Stimulated activated CD8-positive, alpha-beta memory T cell treated with anti-CD3 and anti-CD28 coated beads, Interleukin-15, amount 100 ng/mL, for 24 hours (primary cell): ENCODE measurements at regions not wholly inside any gene's neighbourhood (a gene's known extent, or its start where the extent isn't known, plus 50 kb on each side); places are given as distances from the start of the nearest gene placed in this dataset.

Source experiments
- DNase-seq: peaks from one replicate; pipeline ENCODE4 v3.0.0-alpha.2; 2020; ENCODE audit warnings: low read depth

DNA sequence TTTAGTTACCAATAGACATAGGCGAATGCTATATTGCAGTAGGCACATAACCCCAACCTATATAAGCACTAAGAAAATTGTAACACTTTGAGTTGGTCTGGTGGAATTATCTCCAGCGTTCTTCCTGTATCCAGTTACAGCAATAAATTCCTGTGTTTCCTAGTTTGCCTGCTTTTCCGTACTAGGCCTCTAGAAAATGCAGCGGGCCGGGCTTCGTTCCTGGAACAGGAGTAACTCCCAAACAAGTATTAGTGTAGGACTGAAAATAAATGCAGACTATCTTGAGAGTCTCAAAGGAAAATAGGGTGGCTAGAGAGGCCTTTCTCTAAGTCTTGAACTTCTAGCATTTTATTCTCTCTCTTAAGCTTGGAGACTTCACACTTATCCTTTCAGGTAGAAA is 159.8 kb downstream of the OR13H1 start:
- no peak for DNase-seq

DNA sequence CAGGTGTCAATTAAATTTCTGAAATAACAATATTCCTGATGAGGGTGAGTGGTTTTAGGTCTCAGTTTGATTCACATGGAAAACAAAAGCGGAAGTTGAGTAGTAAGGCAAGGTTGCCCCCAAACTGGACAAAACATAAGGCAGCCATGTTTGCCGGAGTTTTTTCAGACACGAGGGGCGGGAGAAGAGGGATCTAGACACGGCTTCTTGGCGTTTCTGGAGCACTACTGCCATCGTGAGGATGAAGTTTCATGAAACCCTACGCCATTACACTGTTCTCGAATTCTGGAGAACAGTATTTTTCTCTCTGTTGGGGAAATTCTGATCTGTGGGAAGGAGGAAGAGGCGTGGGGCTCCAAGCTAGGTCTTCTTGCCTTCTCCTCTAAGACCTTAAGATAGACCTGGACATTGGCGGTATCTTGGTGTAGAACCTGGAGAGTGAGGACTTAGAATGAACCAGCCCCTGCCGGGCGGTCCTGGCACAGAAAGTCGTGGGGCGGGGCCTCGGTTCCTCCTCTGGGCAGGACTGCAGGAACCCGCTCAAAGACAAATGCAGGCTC is 160.3 kb downstream of the OR13H1 start:
- no peak for DNase-seq

DNA sequence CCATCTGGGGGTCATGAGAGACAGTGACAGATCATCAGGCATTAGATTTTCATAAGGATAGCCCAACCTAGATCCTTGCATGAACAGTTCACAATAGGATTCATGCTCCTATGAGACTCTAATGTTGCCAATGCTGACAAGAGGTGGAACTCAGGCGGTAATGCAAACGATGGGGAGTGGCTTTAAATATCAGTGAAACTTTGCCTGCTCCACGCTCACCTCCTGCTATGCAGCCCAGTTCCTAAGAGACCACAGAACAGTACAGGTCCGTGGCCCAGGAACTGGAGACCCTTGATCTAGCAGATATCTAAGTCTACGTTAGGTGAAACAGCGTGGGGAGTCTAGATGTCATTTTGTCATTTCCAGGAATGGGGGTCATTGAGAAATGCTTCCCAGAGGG is 165.7 kb downstream of the OR13H1 start:
- DNase-seq: no peak

DNA sequence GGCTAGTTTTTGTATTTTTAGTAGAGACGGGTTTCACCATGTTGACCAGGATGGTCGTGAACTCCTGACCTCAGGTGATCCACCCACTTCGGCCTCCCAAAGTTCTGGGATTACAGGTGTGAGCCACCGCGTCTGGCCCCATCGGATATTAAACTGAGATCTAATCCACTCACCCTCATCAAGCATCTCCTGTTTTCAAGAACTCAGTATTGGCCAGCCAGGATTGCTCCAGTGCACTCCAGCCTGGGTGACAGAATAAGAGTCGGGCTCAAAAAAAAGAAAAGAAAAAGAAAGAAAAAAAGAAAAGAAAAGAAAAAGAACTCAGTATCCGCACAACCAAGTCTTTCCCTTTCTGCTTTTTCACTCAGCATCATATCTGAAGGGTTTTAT is 167.6 kb downstream of the OR13H1 start:
- no peak for DNase-seq

DNA sequence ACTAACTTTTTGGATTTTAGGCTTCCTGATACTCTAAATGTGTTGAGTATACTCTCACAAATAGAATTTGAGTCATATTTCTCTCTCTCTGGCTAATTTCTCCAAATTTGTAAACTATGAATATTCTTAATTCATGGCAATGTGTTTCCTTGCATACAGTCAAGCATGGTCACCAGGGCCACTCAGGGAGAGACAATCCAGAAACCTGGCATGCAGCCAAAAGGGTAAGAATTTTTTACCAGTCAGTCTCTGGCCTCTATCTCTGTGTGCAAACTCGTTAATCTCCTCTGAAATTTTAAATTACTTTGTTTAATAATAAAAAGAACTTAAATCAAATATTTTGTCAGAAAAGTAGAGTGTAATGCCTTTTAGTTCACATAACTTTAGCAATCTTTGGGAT is 179.8 kb downstream of the OR13H1 start:
- DNase-seq: no peak

DNA sequence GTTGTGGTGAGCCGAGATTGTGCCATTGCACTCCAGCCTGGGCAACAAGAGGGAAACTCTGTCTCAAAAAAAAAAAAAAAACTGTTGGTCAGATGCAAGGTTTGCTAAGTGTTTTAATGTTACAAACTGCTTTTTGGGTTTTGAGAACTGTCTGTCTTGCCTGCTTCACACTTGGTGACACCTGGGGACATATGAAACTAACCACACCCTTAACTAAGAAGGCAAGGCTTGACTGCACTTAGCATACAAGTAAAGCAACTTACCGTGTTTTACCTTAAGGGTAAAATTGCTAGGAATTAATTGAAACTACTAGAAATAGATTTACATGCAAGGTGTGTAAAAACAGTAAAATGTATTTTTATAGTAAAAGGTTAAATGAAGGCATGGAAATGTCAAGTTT is 180.4 kb downstream of the OR13H1 start:
- DNase-seq: no peak

DNA sequence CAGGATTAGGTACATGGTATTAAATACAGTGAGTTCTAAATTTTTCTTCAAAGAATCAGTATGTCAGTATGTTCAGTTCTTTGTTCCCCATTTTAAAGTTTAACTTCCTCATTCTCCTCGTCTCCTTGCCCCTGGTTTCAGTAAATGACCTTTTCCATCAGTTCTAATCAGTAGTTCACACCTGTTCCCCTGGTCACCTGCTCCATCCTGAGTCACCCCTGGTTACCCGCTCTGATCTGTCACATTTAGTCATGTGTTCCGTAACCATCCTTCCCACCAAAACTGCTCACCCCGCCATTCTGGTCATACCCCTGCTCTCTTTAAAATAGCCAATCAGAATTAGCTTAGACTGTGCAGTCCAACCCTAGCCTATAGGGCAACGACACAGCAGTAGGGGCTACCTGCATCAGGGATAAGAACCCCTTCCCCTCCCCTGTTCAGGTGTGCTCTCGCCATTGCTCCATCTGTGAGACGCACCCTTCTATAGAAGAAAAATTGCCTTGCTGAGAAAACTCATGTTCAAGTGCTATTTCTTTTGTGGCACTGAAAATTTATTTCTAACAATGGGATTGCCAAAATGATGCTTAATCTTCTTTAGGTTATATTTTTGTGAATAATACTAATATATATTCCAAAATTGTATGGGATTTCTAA is 181.3 kb downstream of the OR13H1 start:
- no peak for DNase-seq

DNA sequence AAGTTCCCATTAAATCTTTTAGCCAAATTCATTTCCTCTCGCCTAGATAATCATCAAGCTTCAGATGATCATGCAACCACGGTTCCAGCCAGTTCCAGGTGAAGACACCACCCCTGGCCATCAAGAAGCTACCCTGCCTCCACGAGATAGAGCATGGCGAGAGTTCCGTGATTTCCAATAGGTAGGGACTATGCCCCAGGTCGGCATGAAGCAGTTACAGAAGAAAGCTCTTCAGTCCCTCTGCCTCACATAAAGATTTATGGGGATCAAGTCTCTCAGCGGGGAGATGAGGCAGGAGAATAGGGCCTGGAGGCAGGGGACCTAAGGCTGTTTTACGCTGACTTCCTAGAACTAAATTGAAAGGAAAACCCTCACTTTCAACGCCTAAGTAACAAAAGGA is 183.9 kb downstream of the OR13H1 start:
- no peak for DNase-seq

DNA sequence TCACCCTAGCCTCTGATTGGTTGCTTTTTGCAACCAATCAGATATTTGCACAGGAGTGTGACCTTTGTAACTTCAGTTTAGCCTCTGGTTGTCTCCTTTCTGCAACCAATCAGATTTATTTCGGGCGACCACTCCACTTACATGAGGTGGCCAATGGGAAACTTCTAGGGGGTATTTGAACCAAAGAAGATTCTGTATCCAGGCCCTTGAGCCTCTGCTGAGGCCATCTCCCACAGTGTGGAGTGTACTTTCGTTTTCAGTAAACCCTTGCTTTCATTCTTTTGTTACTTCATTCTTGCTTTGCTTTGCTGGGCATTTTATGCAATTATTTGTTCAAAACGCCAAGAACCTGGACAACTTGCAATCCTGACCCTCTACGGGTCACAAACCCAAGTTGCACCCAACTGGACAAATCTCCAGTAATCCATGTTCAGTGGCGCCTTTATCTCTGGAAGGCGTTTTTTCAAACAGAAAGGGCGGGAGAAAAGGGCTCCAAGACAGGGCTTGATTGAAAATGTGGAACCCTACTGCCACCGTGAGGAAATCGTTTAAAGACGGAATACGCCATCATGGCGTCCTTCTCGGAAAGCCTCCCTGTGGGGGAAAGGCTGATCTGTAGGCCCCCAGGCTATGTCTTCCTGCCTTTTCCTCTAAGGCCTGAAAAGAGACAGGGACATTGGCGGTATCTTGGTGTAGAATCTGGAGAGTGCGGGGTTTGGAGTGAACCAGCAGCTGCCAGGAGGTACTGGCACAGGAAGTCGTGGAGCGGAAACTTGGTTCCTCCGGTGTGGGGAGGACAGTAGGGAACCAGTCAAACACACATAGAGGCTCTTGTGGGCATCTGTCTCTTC is 184.6 kb downstream of the OR13H1 start:
- DNase-seq: no peak

DNA sequence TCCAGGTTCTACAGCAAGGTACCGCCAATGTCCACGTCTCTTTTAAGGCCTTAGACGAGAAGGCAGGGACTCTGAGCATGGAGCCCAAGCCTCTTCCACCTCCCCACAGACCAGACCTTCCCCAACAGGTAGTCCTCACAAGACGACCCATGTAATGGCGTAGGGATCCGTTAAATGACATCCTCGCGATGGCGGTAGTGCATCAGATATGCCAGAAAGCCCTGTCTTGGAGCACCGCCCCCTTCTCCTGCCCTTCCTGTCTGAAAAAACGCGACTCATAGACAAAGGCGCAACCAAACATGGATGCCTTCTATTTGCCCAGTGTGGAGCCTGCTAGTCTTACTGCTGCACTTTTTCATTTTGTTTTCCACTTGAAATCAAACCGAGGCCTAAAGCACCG is 185.4 kb downstream of the OR13H1 start:
- DNase-seq: no peak

DNA sequence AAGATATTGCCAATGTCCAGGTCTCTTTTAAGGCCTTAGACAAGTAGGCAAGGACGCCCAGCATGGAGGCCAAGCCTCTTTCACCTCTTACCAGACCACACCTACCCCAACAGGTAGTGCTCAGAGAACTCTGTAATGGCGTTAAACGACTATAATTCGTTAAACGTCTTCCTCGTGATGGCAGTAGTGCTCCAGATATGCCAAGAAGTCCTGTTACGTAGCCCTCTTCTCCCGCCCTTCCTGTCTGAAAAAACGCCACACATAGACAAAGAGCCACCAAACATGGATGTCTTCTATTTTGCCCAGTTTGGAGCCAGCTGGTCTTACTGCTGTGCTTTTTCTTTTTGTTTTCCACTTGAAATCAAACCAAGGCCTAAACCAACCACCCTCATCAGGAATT is 190.7 kb downstream of the OR13H1 start:
- DNase-seq: no peak

DNA sequence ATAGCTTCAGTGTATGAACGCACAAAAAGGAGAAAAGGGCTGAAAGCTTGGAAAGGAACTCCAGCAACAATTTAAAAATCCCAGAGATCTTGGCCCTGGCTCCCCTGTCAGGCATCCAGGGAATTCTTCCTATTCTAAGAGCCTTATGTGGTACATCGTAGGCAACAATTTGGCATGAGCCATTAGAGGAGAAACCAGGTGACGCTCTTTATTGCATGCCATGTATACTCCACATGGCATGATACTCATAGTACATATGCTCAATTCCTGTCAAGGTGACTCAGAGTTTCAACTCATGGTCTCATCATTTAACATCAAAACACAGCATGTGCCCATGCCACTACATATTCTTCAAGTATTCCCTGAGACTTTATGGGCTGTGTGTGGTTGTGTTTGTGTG is 191.3 kb downstream of the OR13H1 start:
- DNase-seq: no peak

DNA sequence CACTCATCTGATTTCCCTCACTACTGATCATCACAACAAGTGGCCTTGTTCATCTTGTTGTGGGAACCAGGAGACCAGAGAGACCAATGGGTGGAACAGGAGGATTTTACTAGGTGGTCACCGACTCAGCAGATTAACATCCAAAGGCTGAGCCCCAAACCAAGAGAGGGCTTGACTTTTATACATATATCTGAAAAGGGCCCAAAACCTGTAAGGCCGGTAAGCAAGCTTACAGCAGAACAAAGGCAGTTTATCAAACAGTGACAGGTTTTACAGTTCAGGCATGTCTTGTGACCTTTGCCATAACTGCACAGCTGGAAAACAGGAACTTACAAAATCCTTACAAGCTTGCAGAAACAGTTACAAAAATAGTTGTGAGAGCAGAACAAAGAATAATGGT is 195.9 kb downstream of the OR13H1 start:
- no peak for DNase-seq

DNA sequence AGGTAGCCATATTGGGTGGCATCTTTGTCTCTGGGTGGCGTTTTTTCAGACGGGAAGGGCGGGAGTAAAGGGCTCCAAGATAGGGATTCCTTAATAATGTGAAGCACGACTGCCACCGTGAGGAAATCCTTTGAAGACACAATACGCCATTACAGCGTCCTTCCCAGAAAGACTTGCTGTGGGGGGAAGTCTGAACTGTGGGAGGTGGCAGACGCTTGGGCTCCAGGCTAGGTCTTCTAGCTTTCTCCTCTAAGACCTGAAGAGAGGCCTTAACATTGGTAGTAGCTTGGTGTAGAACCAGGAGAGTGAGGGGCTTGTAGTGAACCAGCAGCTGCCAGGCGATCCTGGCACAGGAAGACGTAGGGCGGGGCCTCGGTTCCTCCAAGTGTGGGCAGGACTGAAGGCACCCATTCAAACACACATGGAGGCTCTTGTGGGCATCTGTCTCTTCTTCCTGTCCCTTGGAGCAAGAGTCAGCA is 197.3 kb downstream of the OR13H1 start:
- DNase-seq: no peak

DNA sequence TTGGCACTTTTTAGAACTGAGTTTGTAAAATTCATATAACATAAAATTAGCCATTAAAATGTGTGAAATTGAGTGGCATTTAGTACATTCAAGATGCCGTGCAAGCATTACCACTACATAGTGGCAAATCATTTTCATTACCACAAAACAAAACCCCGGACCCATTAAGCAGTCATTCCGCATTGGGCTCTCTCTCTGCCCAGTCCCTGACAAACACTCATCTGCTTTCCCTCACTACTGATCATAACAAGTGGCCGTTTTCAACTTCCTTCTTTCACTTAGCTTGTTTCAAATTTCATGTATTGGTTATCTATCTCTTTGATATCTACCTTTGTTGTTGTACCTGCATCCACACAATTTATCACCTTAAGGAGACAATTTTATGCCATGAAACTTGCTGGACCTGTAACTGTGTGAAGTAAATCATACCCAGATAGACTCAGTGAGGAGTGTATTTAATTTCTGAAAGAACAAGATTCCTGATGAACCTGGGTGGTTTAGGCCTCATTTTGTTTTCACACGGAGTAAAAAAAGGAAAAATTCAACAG is 202.1 kb downstream of the OR13H1 start:
- DNase-seq: no peak

DNA sequence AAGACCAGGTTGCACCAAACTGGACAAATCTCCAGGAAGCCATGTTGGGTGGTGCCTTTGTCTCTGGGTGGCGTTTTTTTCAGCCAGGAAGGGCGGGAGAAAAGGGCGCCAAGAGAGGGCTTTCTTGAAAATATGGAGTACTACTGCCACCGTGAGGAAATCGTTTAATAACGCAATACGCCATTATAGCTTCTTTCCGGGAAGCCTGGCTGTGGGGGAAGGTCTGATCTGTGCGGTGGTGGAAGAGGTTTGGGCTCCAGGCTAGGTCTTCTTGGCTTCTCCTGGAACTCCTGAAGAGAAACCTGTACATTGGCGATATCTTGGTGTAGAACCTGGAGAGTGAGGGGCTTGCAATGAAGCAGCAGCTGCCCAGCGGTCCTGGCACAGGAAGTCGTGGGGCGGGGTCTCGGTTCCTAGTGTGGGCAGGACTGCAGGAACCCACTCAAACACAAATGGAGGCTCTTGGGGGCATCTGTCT is 202.7 kb downstream of the OR13H1 start:
- no peak for DNase-seq

DNA sequence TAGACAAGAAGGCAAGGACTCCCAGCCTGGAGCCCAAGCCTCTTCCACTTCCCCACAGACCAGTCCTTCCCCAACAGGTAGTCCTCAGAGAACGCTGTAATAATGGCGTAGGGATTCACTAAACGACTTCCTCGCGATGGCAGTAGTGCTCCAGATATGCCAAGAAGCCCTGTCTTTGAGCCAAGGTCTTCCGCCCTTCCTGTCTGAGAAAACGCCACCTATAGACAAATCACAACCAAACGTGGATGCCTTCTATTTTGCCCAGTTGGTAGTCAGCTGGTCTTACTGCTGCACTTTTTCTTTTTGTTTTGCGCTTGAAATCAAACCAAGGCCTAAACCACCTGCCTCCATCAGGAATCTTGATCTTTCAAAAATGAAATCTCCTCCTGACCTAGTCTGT is 203.3 kb downstream of the OR13H1 start:
- DNase-seq: no peak

DNA sequence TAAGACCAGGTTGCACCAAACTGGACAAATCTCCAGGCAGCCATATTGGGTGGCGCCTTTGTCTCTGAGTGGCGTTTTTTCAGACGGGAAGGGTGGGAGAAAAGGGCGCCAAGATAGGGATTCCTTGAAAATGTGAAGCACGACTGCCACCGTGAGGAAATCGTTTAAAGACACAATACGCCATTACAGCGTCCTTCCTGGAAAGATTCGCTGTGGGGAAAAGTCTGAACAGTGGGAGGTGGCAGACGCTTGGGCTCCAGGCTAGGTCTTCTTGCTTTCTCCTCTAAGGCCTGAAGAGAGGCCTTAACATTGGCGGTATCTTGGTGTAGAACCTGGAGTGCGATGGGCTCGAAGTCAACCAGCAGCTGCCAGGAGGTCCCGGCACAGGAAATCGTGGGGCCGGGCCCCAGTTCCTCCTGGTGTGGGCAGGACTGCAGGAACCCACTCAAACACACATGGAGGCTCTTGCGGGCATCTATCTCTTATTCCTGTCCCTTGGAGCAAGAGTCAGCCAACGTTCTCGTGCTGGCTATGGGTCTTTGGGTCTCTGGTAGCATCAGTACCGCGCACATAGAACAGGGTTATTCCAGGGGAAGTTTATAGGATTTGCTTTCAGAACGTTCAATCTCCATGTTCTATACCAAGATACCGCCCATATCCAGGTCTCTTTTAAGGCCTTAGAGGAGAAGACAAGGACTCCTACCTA is 208.8 kb downstream of the OR13H1 start:
- no peak for DNase-seq

DNA sequence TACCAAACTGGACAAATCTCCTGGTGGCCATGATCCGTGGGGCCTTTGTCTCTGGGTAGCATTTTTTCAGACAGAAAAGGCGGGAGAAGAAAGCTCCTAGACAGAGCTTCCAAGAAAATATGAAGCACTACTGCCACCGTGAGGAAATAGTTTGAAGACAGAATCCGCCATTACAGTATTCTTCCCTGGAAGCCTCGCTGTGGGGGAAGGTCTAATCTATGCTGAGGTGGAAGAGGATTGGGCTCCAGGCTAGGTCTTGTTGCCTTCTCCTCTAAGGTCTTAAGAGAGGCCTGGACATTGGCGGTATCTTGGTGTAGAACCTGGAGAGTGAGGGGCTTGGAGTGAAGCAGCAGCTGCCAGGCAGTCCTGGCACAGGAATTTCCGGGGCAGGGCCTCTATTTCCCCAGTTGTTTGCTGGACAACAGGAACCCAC is 218.9 kb downstream of the OR13H1 start:
- no peak for DNase-seq

DNA sequence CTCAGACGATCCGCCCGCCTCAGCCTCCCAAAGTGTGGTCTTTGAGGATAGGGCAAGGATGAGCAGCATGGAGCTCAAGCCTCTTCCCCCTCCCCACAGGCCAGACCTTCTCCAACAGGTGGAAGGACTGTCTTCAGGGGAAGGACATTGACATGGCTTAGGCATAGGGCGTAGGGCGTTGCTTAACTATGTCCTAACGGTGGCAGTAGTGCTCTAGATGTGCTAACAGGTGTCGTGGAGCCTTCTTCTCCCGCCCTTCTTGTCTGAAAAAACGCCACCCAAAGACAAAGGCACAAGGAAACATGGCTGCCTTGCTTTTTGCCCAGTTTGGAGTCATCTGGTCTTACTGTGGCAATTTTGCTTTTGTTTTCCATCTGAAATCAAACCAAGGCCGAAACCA is 219.8 kb downstream of the OR13H1 start:
- no peak for DNase-seq

DNA sequence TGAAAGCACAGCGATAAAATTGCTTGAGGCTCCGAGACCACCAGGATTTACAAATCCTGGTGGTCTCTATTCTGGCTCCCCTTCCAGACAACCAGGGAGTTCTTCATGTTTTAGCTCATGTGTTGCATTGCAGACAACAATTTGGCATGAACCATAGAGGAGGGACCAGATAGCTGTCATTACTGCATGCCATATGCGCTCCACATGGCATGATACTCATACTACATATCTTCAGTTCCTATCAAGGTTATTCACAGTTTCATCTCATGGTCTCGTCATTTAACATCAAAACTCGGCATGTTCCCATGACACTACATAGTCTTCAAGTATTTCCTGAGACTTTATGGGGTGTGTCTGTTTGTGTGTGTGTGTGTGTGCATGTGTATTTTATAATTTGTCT is 220.3 kb downstream of the OR13H1 start:
- DNase-seq: no peak
